DMS153 treated with DMSO at 0.1 percent for 48 hours (cell line): ENCODE measurements at regions not wholly inside any gene's neighbourhood (a gene's known extent, or its start where the extent isn't known, plus 50 kb on each side); places are given as distances from the start of the nearest gene placed in this dataset.
"Not testable (repeated sequence)": the region's sequence is repeated elsewhere in the genome, so short reads cannot be mapped to it uniquely, and the experiment has no call there.

Experiments
- DNase-seq: peaks from one replicate; lab custom pipeline; 2025; ENCODE audit not compliant: unreplicated experiment; lab: John Stamatoyannopoulos, UW

DNA sequence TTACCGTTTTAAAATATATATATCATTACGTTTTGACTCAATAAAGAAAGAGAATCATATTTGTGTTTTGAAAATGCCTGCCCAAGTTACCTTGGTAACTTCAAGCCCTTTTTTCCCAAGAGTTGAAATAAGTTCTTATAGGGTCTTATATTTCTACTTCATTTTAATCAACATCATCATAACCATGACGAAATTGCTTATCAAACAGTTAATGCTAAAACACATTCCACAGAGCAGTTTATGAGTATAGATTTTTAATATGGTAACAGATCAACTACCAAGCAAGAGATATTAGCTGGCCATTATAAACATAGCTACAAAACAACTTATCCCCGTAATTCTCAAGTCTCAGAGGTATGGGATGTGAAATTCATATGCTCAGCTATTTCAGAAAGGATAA is 197.9 kb upstream of the LRRTM4 start:
- DNase-seq: no peak

GRCh38 chr2:77721593-77721992 is 199.4 kb upstream of the LRRTM4 start:
- DNase-seq: no peak

- DNase-seq: no peak
Measured at GRCh38 chr2:77725045-77725444, 202.9 kb upstream of the LRRTM4 start.

- not testable (repeated sequence) for DNase-seq
Measured at GRCh38 chr2:77734662-77735340, 212.6 kb upstream of the LRRTM4 start.

GRCh38 chr2:77737236-77737635 is 215.1 kb upstream of the LRRTM4 start:
- DNase-seq: no peak

DNA sequence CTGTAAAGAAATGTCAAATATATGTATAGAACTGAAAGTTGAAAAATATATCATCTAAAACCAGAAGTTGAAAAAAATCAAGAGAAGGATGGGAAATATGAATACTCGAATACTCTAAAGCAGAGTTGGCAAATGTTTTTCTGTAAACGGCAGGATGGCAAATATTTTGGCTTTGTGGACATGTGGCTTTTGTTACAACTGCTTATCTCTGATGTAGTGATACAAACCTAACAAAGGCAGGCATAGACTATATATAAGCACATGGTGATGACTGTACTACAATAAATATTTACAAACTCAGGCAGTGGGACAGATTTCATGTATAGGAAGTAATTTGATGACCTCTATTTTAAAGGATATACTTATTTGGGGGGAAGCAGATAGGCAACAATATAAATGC is 224.6 kb upstream of the LRRTM4 start:
- DNase-seq: no peak

GRCh38 chr2:77753710-77754345 is 231.7 kb upstream of the LRRTM4 start:
- DNase-seq: not testable (repeated sequence)

- DNase-seq: no peak
Measured at GRCh38 chr2:77767388-77768076, 245.4 kb upstream of the LRRTM4 start.

GRCh38 chr2:77768508-77768907 is 246.3 kb upstream of the LRRTM4 start:
- no peak for DNase-seq

- DNase-seq: no peak
Measured at GRCh38 chr2:77778917-77779316, 256.7 kb upstream of the LRRTM4 start.

GRCh38 chr2:77793500-77793899 is 271.3 kb upstream of the LRRTM4 start:
- DNase-seq: not testable (repeated sequence)

- DNase-seq: no peak
Measured at GRCh38 chr2:77796397-77796796, 274.2 kb upstream of the LRRTM4 start.

DNA sequence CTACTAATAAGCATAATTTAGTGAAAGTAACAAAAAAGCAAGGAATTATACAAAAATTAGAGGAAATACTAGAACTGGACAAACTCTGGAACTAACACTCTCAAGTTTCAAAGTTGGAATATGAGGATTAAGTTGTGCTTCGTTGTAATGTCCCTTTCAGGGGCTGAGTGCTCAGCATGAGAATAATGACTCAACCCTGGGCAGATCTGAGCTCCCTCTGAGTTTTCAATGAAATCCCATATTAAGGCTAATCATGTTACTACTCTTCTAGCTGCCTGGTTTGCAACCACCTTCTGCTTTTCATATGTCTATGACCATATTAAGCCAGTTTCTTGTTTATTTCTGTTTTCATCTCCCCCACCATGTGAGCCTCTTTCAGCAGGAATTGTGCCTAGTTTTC is 274.9 kb upstream of the LRRTM4 start:
- DNase-seq: no peak

DNA sequence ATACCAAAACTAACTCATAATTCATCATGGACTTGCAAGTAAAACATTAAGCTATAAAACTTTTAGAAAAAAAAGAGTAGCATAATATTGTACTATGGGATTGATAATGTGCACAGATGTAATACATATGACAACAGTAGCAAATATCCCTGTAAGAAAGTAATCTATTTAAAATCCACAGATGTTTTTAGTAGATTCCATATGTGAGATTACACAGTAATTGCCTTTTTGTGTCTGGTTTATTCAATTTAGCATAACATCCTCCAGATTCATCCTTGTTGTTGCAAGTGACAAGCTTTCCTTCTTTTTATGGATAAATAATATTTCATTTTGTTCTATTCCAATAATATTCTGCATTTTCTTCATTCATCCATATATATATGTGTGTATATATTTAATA is 278.2 kb upstream of the LRRTM4 start:
- no peak for DNase-seq

GRCh38 chr2:77807531-77808215 is 285.5 kb upstream of the LRRTM4 start:
- no peak for DNase-seq

DNA sequence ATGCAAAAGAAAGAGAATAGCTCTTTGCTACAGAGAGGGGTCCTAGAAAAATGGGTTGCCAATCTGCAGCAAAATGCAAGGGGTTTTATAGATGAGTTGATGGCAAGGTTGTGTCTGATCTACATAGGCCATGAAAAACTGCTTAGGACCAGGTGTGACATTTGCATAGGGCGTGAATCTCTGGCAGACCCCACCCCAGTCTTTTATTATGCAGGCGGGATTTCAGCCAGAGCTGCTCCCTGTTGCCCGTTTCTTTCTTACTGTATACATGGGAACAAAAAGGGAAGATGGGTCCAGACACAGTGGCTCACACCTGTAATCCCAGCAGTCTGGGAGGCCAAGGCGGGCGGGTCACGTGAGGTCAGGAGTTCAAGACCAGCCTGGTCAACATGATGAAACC is 286.4 kb upstream of the LRRTM4 start:
- no peak for DNase-seq

- no peak for DNase-seq
Measured at GRCh38 chr2:77813599-77813998, 291.4 kb upstream of the LRRTM4 start.

GRCh38 chr2:77816618-77817017 is 294.4 kb upstream of the LRRTM4 start:
- no peak for DNase-seq

GRCh38 chr2:77818186-77818585 is 296.0 kb upstream of the LRRTM4 start:
- DNase-seq: no peak

DNA sequence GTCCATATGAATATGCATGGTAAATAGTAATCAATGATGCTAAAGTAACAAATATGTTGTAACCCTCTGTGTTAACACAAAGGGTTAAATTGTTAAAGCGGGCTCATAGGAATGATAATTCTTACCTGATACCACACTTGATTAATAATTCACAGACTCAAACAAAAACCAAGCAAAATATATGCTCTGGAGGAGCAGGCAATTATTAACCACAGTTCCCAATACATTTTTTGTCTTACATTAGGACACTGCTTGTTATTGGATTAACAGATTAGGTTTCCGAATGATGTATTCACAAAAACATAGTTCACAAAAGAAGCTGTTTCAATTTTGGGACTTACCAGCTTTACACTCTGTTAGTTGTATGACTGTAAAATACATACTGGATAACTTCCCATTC is 300.9 kb upstream of the LRRTM4 start:
- DNase-seq: no peak

GRCh38 chr2:77831060-77831459 is 308.9 kb upstream of the LRRTM4 start:
- DNase-seq: no peak

DNA sequence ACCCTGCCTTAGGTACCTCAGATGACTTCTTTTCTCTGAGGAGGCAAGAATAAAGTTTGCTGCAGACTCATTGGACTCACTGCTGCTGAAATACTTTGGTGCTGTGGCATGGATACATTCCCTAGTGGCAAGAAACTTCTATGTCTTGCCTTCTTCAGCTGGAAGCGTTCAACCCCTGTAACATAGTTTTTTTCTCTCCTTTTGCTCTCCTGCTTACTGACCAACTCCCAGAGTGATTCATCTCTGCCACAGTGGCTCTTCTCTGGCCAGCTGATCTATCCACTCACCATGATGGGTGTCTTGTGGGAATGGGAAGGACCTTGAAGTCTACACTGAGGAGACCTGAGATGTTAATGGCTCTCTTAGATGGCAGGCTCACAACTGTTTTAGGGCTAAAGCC is 309.3 kb upstream of the LRRTM4 start:
- no peak for DNase-seq
